OCI-LY1 (cell line): ENCODE measurements at regions not wholly inside any gene's neighbourhood (a gene's known extent, or its start where the extent isn't known, plus 50 kb on each side); places are given as distances from the start of the nearest gene placed in this dataset.
"Not testable (repeated sequence)": the region's sequence is repeated elsewhere in the genome, so short reads cannot be mapped to it uniquely, and the experiment has no call there.

ENCODE experiments used
- H2AFZ ChIP-seq: fragments of 200-600 bp; sonication (generic), shearing (Covaris generic); 2 replicates; pipeline ENCODE4 v1.6.0; 2014; ENCODE audit warnings: antibody characterized with exemption, mild to moderate bottlenecking, low read length
- H3F3A ChIP-seq: fragments of 200-600 bp; sonication (generic), shearing (Covaris generic); 2 replicates; pipeline ENCODE4 v1.6.0; 2014; ENCODE audit warnings: mild to moderate bottlenecking, antibody characterized with exemption, low read length, moderate library complexity; ENCODE audit not compliant: insufficient read depth
- H3K27ac ChIP-seq: fragments of 200-600 bp; sonication (generic); 2 replicates; pipeline ENCODE4 v1.5.1; 2014; ENCODE audit warnings: low read length, mixed run types, mild to moderate bottlenecking, low read depth; ENCODE audit not compliant: poor library complexity, severe bottlenecking
- H3K27me3 ChIP-seq: fragments of 200-600 bp; sonication (generic); 2 replicates; pipeline ENCODE4 v1.6.0; 2014; ENCODE audit warnings: antibody characterized with exemption, mild to moderate bottlenecking, low read length, moderate library complexity; ENCODE audit not compliant: insufficient read depth
- H3K36me3 ChIP-seq: fragments of 200-600 bp; sonication (generic); 2 replicates; pipeline ENCODE4 v1.6.1; 2014; ENCODE audit warnings: mild to moderate bottlenecking, antibody characterized with exemption, low read length, moderate library complexity, mixed read lengths; ENCODE audit not compliant: insufficient read depth
- H3K4me1 ChIP-seq: fragments of 200-600 bp; sonication (generic); 2 replicates; pipeline ENCODE4 v1.5.1; 2014; ENCODE audit warnings: mild to moderate bottlenecking, low read length, moderate library complexity; ENCODE audit not compliant: insufficient read depth, severe bottlenecking
- H3K4me2 ChIP-seq: fragments of 200-600 bp; sonication (generic), shearing (Covaris generic); 2 replicates; pipeline ENCODE4 v1.6.1; 2014; ENCODE audit warnings: low read length
- H3K4me3 ChIP-seq: fragments of 200-600 bp; sonication (generic); 2 replicates; pipeline ENCODE4 v1.5.1; 2014; ENCODE audit warnings: low read length, low read depth, mild to moderate bottlenecking, mixed read lengths; ENCODE audit not compliant: poor library complexity, severe bottlenecking
- H3K79me2 ChIP-seq: fragments of 200-600 bp; shearing (Covaris generic); 2 replicates; pipeline ENCODE4 v1.6.1; 2016; ENCODE audit warnings: mixed run types, low read length, mixed read lengths; ENCODE audit not compliant: insufficient read depth
- H3K9ac ChIP-seq: fragments of 200-600 bp; sonication (generic), shearing (Covaris generic); 2 replicates; pipeline ENCODE4 v1.6.1; 2014; ENCODE audit warnings: mild to moderate bottlenecking, low read length, mixed read lengths
- H3K9me2 ChIP-seq: fragments of 200-600 bp; sonication (generic), shearing (Covaris generic); 2 replicates; pipeline ENCODE4 v1.6.1; 2014; ENCODE audit warnings: low read depth, mild to moderate bottlenecking, low read length, mixed read lengths
- H3K9me3 ChIP-seq: fragments of 200-600 bp; shearing (Covaris generic); 2 replicates; pipeline ENCODE4 v1.6.1; 2014; ENCODE audit warnings: low read length, mixed read lengths
- H4K20me1 ChIP-seq: fragments of 200-600 bp; sonication (generic), shearing (Covaris generic); 2 replicates; pipeline ENCODE4 v1.6.0; 2016; ENCODE audit warnings: mild to moderate bottlenecking, low read length; ENCODE audit not compliant: insufficient read depth
- CTCF ChIP-seq: fragments of 200-600 bp; sonication (generic), shearing (Covaris generic); IDR thresholded peaks from 2 replicates; pipeline ENCODE4 v1.5.1; 2017; ENCODE audit warnings: mild to moderate bottlenecking, antibody characterized with exemption, low read length, moderate library complexity, mixed read lengths
- EZH2 ChIP-seq: fragments of 200-600 bp; sonication (generic), shearing (Covaris generic); IDR thresholded peaks from 2 replicates; pipeline ENCODE4 v1.8.0; 2017; ENCODE audit warnings: borderline replicate concordance, mixed run types, mild to moderate bottlenecking, antibody characterized with exemption, low read length, moderate library complexity, mixed read lengths

GRCh38 chr20:60104993-60105803 lies 147.0 kb downstream of the CDH26 start:
- Histone ChIP-seq H3K27me3 (no peaks in the 10 kb centered on the region; the same call in 1 of the 2 replicates), H3K9me3 (no peaks in the 10 kb centered on the region), H3K9me2 (no peaks in the 10 kb centered on the region), H3K27ac (no peak overlapping the region), H4K20me1 (no peaks in the 10 kb centered on the region), H3K4me1 (no peaks in the 10 kb centered on the region), H3F3A (no peaks in the 10 kb centered on the region), H3K4me3 (no peak overlapping the region), H3K9ac (no peak overlapping the region), H3K4me2 (no peak overlapping the region), H3K79me2 (no peaks in the 10 kb centered on the region), H2AFZ (no peak overlapping the region), H3K36me3 (no peaks in the 10 kb centered on the region)
- no peak for TF ChIP-seq CTCF

GRCh38 chr20:60106186-60106585 lies 148.0 kb downstream of the CDH26 start:
- not testable (repeated sequence) for H3K9ac ChIP-seq, H3K4me3 ChIP-seq, H3K9me2 ChIP-seq, H3K4me2 ChIP-seq, H2AFZ ChIP-seq, H3K9me3 ChIP-seq, H3K27ac ChIP-seq, H3K79me2 ChIP-seq, H3K4me1 ChIP-seq, H3K27me3 ChIP-seq, H4K20me1 ChIP-seq, H3F3A ChIP-seq, H3K36me3 ChIP-seq

- Histone ChIP-seq H2AFZ (no peak overlapping the region), H4K20me1 (no peaks in the 10 kb centered on the region), H3K4me1 (no peaks in the 10 kb centered on the region), H3K27me3 (no peaks in the 10 kb centered on the region; the same call in 1 of the 2 replicates), H3K9me2 (no peaks in the 10 kb centered on the region), H3K36me3 (no peaks in the 10 kb centered on the region), H3K4me3 (no peak overlapping the region), H3K27ac (no peak overlapping the region), H3F3A (no peaks in the 10 kb centered on the region), H3K79me2 (no peaks in the 10 kb centered on the region), H3K9me3 (no peaks in the 10 kb centered on the region), H3K9ac (no peak overlapping the region), H3K4me2 (no peak overlapping the region)
- TF ChIP-seq CTCF = no peak
- TF ChIP-seq EZH2 = no peak
These were observed 149.6 kb downstream of the CDH26 start for GRCh38 chr20:60107621-60108390.
